ENCODE measurements at regions not wholly inside any gene's neighbourhood (a gene's known extent, or its start where the extent isn't known, plus 50 kb on each side); places are given as distances from the start of the nearest gene placed in this dataset.

DNA sequence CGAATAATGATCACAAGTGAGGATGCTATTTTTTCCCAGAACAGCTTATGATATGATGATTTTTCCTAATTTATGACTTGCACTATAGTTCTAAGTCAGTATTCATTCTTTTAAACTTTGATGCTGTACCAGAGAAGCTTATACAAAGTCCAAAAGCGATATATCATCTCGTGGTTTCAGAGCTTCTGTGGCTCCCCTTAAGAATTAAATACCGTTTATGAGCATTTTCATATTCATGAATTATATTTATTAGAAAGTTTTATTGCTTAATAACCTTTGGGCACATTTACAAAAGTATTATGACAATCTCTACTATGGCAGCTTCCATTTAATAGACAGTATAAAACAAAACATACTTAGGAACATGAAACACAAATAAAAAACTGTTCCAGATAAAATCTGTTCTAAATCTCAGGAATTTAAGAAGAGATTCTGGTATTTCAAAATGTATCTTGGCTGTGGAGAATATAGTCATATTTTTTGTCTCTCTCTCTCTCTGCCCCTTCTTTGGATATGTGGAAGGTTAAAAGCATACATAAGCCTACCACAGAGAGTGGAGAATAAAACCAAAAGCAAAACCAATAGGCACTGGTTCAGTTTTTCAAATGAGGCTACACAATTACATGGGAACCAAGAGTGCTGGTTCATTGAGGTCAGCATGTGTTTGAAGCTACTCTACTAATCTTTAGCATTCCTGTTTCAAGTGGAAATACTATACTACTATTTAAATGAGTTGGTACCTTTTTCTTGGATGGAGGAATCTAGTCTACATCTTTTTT, 884.5 kb upstream of the GJE1 start:
- no peak for ATAC-seq (ENCODE audit: low read depth)
- H3K36me3 Mint-ChIP-seq = no peaks in the 10 kb centered on the region
- DNase-seq = no peak
- no peak overlapping the region for H3K4me3 Mint-ChIP-seq
- POLR2A ChIA-PET = no interaction called here
- H3K9me3 Mint-ChIP-seq = no peaks in the 10 kb centered on the region
- H3K27me3 Mint-ChIP-seq = no peaks in the 10 kb centered on the region
- no peaks in the 10 kb centered on the region for H3K4me1 Mint-ChIP-seq
- H3K27ac Mint-ChIP-seq = no peak overlapping the region

DNA sequence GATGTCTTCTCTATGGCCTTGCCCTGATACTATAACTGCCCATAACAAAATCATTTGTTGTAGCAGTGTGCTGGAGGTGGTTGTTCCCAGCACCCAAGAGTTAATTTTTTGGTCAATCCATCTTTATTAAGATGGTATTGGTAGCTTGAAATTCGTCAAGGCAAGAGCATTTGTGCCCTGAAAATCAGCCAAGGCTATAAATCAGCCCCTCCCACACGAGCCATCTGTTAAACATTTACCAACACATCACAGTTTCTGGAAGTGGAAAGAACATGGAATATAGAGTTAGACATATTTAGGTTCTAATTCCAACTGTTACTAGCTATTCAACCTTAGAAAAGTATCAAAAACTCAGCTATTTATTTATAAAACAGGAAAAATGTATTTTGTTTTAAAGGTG, 888.4 kb upstream of the GJE1 start:
- Mint-ChIP-seq H3K36me3 (no peaks in the 10 kb centered on the region), H3K9me3 (no peaks in the 10 kb centered on the region), H3K4me1 (no peaks in the 10 kb centered on the region), H3K4me3 (no peak overlapping the region), H3K27ac (no peak overlapping the region), H3K27me3 (no peaks in the 10 kb centered on the region)
- ATAC-seq (ENCODE audit: low read depth) = no peak
- POLR2A ChIA-PET = no interaction called here
- DNase-seq = no peak

DNA sequence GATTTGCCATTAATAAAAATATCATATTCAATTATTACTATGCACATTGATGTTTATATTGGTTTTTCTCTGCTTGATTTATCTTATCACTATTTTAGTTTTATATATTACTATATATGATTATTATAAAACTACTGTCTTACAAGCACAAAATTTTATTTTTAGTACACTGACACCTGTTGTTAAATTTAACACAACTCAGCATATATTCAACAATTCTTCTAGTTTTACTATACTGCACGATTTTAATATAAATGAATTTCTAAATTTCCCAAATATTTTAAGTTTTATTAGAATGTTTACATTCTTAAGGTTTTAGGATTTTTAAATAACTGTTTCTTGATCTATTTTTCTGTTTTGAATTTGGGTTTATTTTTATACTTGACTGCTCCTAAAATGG, 889.8 kb upstream of the GJE1 start:
- H3K27ac Mint-ChIP-seq = no peak overlapping the region
- DNase-seq (no peak), ATAC-seq (ENCODE audit: low read depth) (no peak)
- POLR2A ChIA-PET = no interaction called here
- no peaks in the 10 kb centered on the region for H3K9me3 Mint-ChIP-seq
- H3K4me3 Mint-ChIP-seq = no peak overlapping the region
- no peaks in the 10 kb centered on the region for H3K4me1 Mint-ChIP-seq
- no peaks in the 10 kb centered on the region for H3K27me3 Mint-ChIP-seq
- H3K36me3 Mint-ChIP-seq = no peaks in the 10 kb centered on the region

DNA sequence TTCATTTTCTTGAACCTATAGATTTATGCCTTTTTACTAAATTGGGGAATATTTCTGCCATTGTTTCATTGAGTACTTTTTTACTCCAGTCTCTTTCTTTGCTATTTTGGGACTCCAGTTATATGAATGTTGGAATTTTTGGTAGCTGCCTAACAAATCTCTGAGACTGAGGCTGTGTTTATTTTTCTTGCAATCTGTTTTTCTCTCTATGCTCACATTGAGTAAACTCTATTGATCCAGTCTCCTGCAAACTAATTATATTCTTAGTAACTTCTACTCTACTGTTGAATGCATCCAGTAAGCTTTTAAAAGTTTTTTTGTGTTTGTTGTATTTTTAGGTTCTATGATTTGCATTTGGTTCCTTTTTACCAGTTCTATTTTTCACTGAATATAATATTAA, 903.4 kb upstream of the GJE1 start:
- Mint-ChIP-seq H3K9me3 (no peaks in the 10 kb centered on the region), H3K4me1 (no peaks in the 10 kb centered on the region), H3K4me3 (no peak overlapping the region), H3K27me3 (no peaks in the 10 kb centered on the region), H3K27ac (no peak overlapping the region), H3K36me3 (no peaks in the 10 kb centered on the region)
- DNase-seq (no peak), ATAC-seq (ENCODE audit: low read depth) (no peak)
- POLR2A ChIA-PET = no interaction called here

DNA sequence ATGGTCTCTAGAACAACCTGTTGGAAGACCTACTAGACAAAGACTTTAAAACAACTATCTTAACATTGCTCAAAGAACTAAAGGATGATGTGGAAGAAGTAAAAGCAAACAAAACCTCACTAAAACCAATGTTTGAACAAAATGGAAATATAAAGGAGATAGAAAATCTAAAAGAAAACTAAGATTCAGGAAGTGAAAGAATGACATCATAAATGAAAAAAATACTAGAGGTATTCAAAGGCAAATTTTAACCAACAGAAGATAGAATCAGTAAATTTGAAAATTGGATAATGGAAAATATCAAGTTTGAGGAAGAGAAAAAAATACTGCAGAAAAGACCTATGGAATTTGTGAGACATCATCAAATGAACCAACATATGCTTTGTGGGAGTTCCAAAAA, 914.1 kb upstream of the GJE1 start:
- H3K9me3 Mint-ChIP-seq = peaks cover 6% of the 10 kb centered on the region
- no peak overlapping the region for H3K4me3 Mint-ChIP-seq
- DNase-seq (no peak), ATAC-seq (ENCODE audit: low read depth) (no peak)
- POLR2A ChIA-PET = no interaction called here
- no peaks in the 10 kb centered on the region for H3K27me3 Mint-ChIP-seq
- H3K36me3 Mint-ChIP-seq = peaks cover 1% of the 10 kb centered on the region
- no peak overlapping the region for H3K27ac Mint-ChIP-seq
- no peaks in the 10 kb centered on the region for H3K4me1 Mint-ChIP-seq

DNA sequence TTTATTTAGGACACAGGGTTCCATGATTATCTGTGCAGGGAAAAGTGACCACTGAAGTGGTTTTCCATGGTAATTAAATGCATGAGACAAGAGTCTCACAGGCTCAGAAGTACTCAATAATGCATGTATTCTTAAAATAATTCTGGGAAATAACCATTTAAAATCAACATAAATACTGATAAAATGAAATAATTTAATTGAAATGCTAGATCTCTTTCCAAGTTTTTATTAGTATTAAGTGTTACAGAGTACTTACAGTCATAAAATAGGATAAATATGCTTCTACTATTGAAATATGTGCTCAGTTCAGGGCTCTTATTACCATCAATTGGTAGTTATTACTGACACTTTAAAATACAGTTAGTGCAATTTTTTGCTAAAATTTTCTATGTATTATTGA, 916.0 kb upstream of the GJE1 start:
- DNase-seq (no peak), ATAC-seq (ENCODE audit: low read depth) (no peak)
- H3K9me3 Mint-ChIP-seq = peaks cover 6% of the 10 kb centered on the region
- H3K4me3 Mint-ChIP-seq = no peak overlapping the region
- no peak overlapping the region for H3K27ac Mint-ChIP-seq
- POLR2A ChIA-PET = no interaction called here
- no peaks in the 10 kb centered on the region for H3K4me1 Mint-ChIP-seq
- H3K36me3 Mint-ChIP-seq = peaks cover 1% of the 10 kb centered on the region
- H3K27me3 Mint-ChIP-seq = no peaks in the 10 kb centered on the region

DNA sequence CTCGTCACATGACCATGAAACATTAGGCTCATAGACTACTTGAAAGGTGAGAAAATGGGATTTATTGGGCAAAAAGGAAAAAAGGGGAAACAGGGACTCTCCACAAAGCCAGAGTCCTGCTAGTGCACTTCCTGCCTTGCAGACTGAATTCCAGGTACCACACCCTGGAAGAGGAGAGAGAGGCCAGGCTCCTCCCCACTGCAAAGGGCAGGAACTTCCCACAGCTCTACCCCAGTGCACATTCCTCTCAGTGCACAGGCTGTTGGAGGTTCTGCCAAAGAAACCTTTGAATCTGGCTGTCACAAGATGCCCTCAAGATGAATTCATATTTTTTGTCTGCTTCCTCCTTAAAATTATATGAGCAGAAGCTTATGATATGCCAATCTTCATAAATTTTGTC, 920.4 kb upstream of the GJE1 start:
- ATAC-seq (ENCODE audit: low read depth) = no peak
- Mint-ChIP-seq H3K4me1 (no peaks in the 10 kb centered on the region), H3K36me3 (no peaks in the 10 kb centered on the region), H3K9me3 (peaks cover under 1% of the 10 kb centered on the region), H3K27me3 (no peaks in the 10 kb centered on the region), H3K27ac (no peak overlapping the region), H3K4me3 (no peak overlapping the region)
- no peak for DNase-seq
- POLR2A ChIA-PET = no interaction called here

DNA sequence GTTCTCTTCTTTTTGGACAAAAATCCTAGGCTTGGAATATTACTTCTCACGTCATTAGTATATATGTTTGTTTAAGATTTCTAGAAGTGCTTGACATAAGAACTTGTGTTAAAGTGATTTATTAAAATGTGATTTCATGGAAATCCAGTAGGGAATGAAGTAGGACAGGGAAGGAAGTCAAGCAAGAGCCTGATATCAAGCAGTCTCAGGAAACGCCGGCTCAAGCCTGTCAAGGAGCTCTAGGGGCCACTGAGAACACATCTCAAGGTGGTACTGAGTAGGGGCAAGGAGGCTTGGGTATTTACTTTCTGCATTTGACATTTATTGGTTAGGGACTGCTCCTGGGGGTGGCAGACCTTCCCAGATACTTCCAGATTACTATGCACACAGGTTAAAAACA, 920.9 kb upstream of the GJE1 start:
- Mint-ChIP-seq H3K4me1 (no peaks in the 10 kb centered on the region), H3K9me3 (no peaks in the 10 kb centered on the region), H3K4me3 (no peak overlapping the region), H3K36me3 (no peaks in the 10 kb centered on the region), H3K27me3 (no peaks in the 10 kb centered on the region), H3K27ac (no peak overlapping the region)
- POLR2A ChIA-PET = no interaction called here
- DNase-seq (no peak), ATAC-seq (ENCODE audit: low read depth) (no peak)

DNA sequence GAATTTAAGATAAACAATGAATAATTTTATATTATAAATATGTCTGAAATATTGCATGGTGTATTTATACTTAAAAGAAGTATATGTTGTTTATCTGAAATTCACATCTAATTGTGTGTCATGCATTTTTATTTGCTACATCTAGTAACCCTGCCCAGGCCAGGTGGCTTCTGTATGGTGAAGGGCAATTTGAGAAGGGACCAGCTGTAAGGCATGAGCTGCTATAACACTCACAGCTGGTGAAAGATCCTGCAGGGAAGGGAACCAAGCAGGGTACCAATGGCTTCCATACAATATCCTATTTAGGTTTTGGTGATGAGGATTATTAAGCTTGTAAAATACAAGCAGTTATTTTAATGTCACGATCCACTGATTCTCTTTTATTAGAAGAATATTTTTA, 921.8 kb upstream of the GJE1 start:
- Mint-ChIP-seq H3K4me1 (no peaks in the 10 kb centered on the region), H3K9me3 (no peaks in the 10 kb centered on the region), H3K4me3 (no peak overlapping the region), H3K36me3 (no peaks in the 10 kb centered on the region), H3K27me3 (no peaks in the 10 kb centered on the region), H3K27ac (no peak overlapping the region)
- ATAC-seq (ENCODE audit: low read depth) (no peak), DNase-seq (no peak)
- POLR2A ChIA-PET = no interaction called here

DNA sequence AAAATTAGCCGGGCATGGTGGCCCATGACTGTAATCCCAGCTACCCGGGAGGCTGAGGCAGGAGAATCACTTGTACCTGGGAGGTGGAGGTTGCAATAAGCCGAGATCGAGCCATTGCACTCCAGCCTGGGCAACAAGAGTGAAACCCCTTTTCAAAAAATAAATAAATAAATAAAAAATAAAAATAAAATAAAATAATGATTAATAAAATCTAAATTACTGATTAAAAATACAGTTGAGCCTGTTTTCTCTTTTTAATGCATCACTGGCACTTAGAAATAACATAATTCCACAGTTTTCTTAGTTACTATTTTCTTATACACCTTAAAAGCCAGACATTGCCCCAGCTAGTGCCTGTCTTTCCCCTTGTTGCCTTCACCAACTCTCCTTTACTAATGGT, 922.8 kb upstream of the GJE1 start:
- H3K27me3 Mint-ChIP-seq = no peaks in the 10 kb centered on the region
- H3K36me3 Mint-ChIP-seq = no peaks in the 10 kb centered on the region
- H3K27ac Mint-ChIP-seq = no peak overlapping the region
- no peak for ATAC-seq (ENCODE audit: low read depth)
- no peak for DNase-seq
- H3K4me3 Mint-ChIP-seq = no peak overlapping the region
- no peaks in the 10 kb centered on the region for H3K9me3 Mint-ChIP-seq
- no peaks in the 10 kb centered on the region for H3K4me1 Mint-ChIP-seq
- POLR2A ChIA-PET = no interaction called here

DNA sequence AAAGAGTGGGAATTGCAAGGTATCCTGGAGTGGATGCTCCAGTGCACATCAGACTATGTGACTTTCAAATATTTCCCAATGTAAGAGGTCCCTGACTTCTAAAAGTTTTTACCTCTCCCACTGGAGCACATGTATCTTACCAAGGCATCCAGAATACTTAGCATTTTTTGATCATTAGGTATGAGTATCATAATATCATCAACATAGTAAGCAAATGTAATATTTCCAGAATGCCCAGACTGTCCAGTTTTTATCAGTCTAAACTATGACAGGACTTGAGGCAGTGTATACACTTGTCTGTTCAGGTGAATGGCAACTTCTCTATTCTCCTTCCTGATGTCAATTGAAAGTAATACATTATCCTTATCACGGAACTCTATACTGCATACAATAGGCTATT, 924.6 kb upstream of the GJE1 start:
- ATAC-seq (ENCODE audit: low read depth) (no peak), DNase-seq (no peak)
- no peak overlapping the region for H3K27ac Mint-ChIP-seq
- no peaks in the 10 kb centered on the region for H3K27me3 Mint-ChIP-seq
- no peaks in the 10 kb centered on the region for H3K36me3 Mint-ChIP-seq
- H3K4me3 Mint-ChIP-seq = no peak overlapping the region
- POLR2A ChIA-PET = no interaction called here
- H3K9me3 Mint-ChIP-seq = no peaks in the 10 kb centered on the region
- no peaks in the 10 kb centered on the region for H3K4me1 Mint-ChIP-seq

DNA sequence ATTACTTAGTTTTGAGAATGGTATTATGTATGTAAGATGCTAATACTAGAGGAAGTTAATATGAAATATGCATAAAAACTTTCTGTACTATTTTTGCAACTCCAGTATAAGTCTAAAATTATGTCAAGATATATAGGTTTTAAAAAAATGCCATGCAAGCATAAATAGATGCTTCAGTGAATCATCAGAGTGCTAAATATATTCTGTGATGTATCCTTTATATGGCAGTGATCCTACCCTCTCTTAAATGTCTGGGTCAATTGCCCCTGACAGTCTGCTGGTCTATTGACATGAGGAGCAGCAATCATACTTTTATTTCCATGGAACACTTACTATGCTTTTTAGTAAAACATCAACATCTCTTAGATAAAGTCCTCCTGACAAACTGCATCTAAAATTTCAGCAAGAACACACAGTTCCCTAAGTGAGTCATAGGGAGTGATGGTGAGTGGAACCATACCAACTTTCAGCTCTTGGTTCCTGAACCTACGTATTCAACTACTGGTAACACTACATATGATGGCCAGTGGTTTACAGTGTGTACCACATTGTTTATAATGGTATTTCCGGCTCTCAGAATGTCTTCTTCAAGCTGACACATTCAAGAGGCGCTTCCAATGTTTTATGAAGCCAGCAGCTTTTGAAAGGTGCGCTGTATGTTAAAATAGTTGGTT, 928.7 kb upstream of the GJE1 start:
- Mint-ChIP-seq H3K36me3 (no peaks in the 10 kb centered on the region), H3K4me3 (no peak overlapping the region), H3K27me3 (no peaks in the 10 kb centered on the region), H3K9me3 (no peaks in the 10 kb centered on the region), H3K4me1 (no peaks in the 10 kb centered on the region), H3K27ac (no peak overlapping the region)
- ATAC-seq (ENCODE audit: low read depth) (no peak), DNase-seq (no peak)
- POLR2A ChIA-PET = no interaction called here

DNA sequence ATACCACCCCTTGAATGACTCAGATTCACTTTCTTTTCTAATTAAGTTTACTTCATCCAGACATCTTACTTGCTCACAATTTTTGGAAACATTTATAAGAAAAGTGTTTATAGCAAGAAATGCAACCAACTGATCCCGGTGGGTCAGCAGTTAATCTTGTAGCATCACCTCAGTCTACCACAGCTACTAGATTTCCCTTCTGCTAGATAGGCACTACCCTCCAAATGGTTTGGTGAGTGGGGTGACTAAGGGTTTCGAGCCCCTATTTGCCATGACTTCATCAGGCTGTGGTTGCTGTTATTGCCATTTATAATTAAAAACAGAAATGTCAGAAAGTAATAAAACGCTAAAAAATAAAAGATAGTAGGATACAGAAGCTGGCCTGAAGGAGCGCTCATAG, 930.1 kb upstream of the GJE1 start:
- H3K9me3 Mint-ChIP-seq = peaks cover 3% of the 10 kb centered on the region
- DNase-seq (no peak), ATAC-seq (ENCODE audit: low read depth) (no peak)
- no peaks in the 10 kb centered on the region for H3K4me1 Mint-ChIP-seq
- no peak overlapping the region for H3K4me3 Mint-ChIP-seq
- H3K27me3 Mint-ChIP-seq = no peaks in the 10 kb centered on the region
- no peaks in the 10 kb centered on the region for H3K36me3 Mint-ChIP-seq
- H3K27ac Mint-ChIP-seq = no peak overlapping the region
- POLR2A ChIA-PET = no interaction called here

DNA sequence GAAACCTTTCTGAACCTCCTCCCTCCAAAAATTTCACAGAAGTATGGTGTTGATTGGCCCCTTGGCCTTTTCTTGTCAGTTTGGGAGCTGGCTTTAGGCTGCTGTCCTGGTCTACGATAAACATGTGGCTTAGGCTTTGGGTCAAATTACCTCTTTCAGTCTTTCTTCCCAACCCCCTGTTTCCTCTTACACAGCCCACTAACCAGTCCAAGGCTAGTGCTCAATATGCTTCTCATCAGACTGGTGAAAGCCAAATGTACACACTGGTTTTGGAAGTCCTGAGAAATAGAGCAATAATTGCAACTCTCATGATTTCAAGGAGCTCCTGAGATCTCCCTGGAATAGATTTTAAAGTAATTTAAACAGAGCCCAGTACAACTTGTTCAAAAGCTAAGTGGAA, 933.7 kb upstream of the GJE1 start:
- Mint-ChIP-seq H3K27ac (no peak overlapping the region), H3K27me3 (no peaks in the 10 kb centered on the region), H3K4me3 (no peak overlapping the region), H3K36me3 (no peaks in the 10 kb centered on the region), H3K9me3 (peaks cover 7% of the 10 kb centered on the region), H3K4me1 (no peaks in the 10 kb centered on the region)
- POLR2A ChIA-PET = no interaction called here
- ATAC-seq (ENCODE audit: low read depth) = no peak
- DNase-seq = no peak

All from activated naive CD8-positive, alpha-beta T cell treated with anti-CD3 and anti-CD28 coated beads, Interleukin-2, amount 10 ng/mL, durations not matched to agents 7 days and 5 days (primary cell).